ENCODE measurements at regions not wholly inside any gene's neighbourhood (a gene's known extent, or its start where the extent isn't known, plus 50 kb on each side); places are given as distances from the start of the nearest gene placed in this dataset.
A peak's percentile ranks its signal among the peaks of the same experiment; 100 is the strongest.

GRCh38 chr10:123496375-123496774 is 169.8 kb upstream of the GPR26 start:
- no peak for DNase-seq (ENCODE audit: low spot score)

GRCh38 chr10:123496996-123497660 is 169.0 kb upstream of the GPR26 start:
- DNase-seq (ENCODE audit: low spot score): no peak

- no peak for DNase-seq (ENCODE audit: low spot score)
Measured at GRCh38 chr10:123500110-123500509, 166.0 kb upstream of the GPR26 start.

GRCh38 chr10:123501148-123501547 is 165.0 kb upstream of the GPR26 start:
- no peak for DNase-seq (ENCODE audit: low spot score)

GRCh38 chr10:123502983-123503382 is 163.2 kb upstream of the GPR26 start:
- DNase-seq (ENCODE audit: low spot score): no peak

- no peak for DNase-seq (ENCODE audit: low spot score)
Measured at GRCh38 chr10:123506455-123506854, 159.7 kb upstream of the GPR26 start.

GRCh38 chr10:123507298-123507697 is 158.9 kb upstream of the GPR26 start:
- no peak for DNase-seq (ENCODE audit: low spot score)

DNA sequence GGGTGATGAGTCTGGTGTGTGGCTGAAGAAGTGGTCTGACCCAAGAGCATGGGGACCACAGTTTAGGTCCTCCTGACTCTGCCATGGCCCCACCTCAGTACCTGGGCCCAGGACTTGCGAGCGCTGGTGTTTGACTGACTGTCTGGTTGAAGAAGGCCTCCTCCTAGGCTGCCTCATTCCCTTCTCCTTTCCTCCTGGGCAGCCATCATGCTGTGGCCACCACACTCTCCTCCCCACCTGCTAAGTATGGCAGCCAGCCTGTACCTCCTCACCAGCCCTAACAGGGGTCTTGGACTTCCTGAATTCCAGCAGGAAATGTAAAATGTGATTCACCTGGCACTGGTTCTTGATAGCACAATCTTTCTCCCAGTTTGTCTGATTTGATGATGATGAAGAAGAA is 156.8 kb upstream of the GPR26 start:
- DNase-seq (ENCODE audit: low spot score): peak; percentile 59

GRCh38 chr10:123512901-123513775 is 153.0 kb upstream of the GPR26 start:
- peak; percentile 42 for DNase-seq (ENCODE audit: low spot score)

DNA sequence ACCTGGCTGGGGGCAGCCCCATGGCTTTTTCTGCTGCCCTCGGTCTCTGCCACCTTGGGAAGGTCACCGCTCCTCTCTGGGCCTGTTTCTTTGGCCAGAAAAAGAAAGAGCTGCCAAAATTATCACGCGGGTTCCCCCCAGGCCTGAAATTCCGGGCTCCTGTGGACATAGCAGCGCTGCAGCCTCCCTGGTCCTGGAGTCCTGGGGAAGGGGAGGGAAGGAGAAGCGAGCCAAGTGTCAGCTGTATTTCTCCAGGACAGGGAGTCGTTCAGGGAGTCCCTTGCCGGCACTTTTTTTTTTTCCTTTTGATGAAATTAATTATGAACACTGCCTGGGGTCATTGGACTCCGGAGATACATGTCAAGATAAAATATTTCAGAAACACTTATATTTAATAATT is 152.3 kb upstream of the GPR26 start:
- DNase-seq (ENCODE audit: low spot score): peak; percentile 44

DNA sequence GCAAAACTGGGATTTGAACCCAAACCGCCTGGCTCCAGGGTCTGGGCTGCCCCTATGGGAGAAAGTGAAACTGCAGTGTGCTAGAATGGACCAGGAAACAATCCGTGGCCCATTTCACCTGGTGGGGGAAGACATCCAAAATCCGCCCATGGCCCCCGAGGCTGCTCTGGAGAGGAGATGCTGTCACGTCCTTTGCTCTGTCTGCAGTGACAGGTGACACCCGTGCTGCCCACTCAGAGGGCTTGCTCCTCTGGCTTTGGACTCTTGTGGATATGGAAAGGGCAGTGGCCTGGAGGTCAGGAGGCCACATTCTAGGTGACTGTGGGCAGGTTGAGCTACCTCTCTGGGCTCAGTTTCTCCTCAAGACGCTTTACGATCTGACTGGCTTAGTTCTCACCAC is 151.2 kb upstream of the GPR26 start:
- peak; percentile 30 for DNase-seq (ENCODE audit: low spot score)

GRCh38 chr10:123515661-123516060 is 150.5 kb upstream of the GPR26 start:
- peak; percentile 3 for DNase-seq (ENCODE audit: low spot score)

GRCh38 chr10:123516291-123516690 is 149.9 kb upstream of the GPR26 start:
- DNase-seq (ENCODE audit: low spot score): peak; percentile 25

DNA sequence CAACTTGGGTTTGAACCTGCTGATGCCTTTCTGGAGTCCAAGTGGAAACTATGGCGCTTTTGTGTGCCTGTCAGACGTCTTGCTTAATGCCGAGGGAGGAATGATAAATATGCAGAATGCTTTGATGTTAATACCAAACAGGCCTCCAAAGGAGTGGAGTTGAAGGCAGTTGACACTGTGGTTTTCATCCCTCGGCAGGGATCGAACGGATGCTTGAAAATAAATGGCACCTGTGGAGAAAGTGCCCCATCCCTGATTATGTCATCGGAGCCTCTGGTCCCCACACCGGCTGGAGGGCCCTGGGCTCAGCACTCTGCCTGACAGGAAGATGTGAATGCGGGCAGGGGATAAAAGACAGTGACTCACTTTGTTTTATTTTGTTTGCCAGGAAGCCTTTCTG is 148.7 kb upstream of the GPR26 start:
- no peak for DNase-seq (ENCODE audit: low spot score)

GRCh38 chr10:123517901-123518300 is 148.3 kb upstream of the GPR26 start:
- DNase-seq (ENCODE audit: low spot score): no peak

DNA sequence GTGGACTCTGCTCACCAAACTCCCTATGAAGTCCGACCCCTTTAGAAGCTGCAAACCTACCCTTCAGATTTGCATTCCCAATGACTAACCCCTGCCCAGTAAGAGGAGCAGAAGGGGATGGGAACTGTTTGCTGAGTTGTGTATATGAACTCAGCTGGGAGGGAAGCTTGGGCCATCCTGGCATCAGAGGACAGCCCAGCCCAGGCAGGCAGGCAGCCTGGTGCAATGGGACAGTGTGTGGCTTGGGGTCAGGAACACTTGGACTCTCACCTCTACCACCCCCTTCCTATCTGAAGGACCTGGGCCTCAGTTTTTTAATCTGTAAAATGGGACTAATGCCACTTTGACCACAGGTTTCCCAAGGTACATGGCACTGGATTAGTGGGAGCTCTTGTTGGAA is 147.4 kb upstream of the GPR26 start:
- no peak for DNase-seq (ENCODE audit: low spot score)

DNA sequence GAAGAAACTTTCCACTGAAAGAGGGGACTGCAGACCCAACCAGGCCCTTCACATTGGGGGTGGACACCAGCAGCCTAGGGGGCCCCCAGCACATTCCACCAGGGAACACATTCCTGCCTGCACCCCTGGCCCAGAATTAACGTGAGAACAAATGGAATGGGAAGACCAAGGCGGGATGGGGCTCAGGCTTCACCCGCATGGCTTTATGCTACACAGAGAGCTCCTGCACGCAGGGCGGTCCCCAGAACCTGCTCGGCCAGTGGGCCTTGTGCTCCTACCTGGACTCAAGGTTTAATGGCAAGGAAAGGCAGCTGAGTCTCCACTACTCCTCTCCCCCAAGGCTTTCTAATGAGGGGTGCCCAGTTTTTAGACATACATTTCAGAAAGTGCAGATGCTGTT is 146.3 kb upstream of the GPR26 start:
- no peak for DNase-seq (ENCODE audit: low spot score)

GRCh38 chr10:123521076-123521475 is 145.1 kb upstream of the GPR26 start:
- no peak for DNase-seq (ENCODE audit: low spot score)

- no peak for DNase-seq (ENCODE audit: low spot score)
Measured at GRCh38 chr10:123521556-123521955, 144.6 kb upstream of the GPR26 start.

GRCh38 chr10:123522702-123523312 is 143.3 kb upstream of the GPR26 start:
- DNase-seq (ENCODE audit: low spot score): no peak

GRCh38 chr10:123523833-123524232 is 142.3 kb upstream of the GPR26 start:
- no peak for DNase-seq (ENCODE audit: low spot score)

GRCh38 chr10:123526356-123527064 is 139.6 kb upstream of the GPR26 start:
- no peak for DNase-seq (ENCODE audit: low spot score)

All from left forelimb (tissue), 1 donor.